ENCODE measurements at regions not wholly inside any gene's neighbourhood (a gene's known extent, or its start where the extent isn't known, plus 50 kb on each side); places are given as distances from the start of the nearest gene placed in this dataset.

DNA sequence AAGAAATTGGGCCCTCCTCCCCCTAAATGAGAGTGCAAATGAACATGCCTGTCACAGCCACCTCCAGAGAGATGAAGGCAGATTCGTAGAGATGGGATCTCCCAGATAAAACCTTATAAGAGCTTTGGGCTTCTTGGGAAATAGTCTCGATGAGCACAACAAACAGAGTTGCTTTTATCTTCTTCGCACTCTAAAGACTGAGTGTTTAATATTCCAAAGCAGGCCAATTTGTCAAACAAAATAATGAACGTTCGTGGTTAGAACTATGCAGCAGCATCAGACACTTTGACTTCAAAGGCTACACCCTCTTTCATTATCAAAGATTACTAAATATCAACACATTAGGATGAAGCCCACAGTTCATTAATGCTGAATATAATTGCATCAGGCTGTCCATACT lies 256.2 kb downstream of the SKIDA1 start:
- DNase-seq (ENCODE audit: low read depth in 1 of 2, low spot score in 1 of 2), result no peak

GRCh38 chr10:21265622-21266021 lies 259.9 kb downstream of the SKIDA1 start:
- DNase-seq (ENCODE audit: low read depth in 1 of 2, low spot score in 1 of 2), result no peak

DNA sequence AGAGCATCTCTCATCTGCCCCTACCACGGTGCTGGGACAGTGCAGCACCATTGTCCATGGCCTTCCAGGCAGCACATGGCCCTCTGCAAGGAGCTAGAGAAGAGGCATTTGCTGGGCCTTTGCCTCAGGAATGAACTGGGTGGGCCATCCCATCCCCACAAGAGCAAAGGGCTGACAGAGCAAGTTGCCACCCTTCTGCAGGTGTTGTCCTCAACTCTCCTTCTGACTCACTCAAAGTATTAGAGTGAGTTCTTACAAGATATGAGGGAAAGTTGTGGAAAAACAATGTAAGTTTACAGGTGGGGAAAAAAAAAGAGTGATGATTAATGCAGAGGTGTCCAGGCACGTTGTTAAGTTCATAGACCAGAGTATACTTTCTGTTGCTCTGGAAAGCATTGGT lies 261.2 kb downstream of the SKIDA1 start:
- DNase-seq (ENCODE audit: low read depth in 1 of 2, low spot score in 1 of 2), result no peak

GRCh38 chr10:21263839-21264238 lies 261.6 kb downstream of the SKIDA1 start:
- no peak for DNase-seq (ENCODE audit: low read depth in 1 of 2, low spot score in 1 of 2)

DNA sequence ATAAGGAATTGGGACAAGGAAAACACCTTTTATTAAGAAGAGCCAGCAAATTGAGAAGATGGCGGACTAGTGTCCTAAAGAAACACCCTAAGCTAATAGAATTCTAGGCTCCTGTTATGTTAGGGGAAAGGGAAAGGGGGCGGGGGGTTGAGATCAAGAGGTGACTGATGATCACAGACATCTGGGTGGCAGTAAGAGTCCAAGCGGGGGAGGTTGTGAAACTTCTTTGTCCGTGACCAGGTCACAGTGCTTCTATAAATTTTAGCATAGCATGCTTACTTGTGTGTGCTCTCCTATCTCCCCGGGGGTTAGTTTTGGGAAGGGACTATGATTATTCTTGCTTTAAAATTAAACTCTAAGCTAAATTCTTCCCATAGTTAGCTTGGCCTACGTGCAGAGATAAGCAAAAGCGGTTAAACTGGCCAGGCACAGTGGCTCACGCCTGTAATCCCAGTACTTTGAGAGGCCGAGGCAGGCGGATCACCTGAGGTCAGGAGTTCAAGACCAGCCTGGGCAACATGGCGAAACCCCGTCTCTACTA lies 262.1 kb downstream of the SKIDA1 start:
- DNase-seq (ENCODE audit: low read depth in 1 of 2, low spot score in 1 of 2), result no peak

GRCh38 chr10:21261842-21262294 lies 263.6 kb downstream of the SKIDA1 start:
- DNase-seq (ENCODE audit: low read depth in 1 of 2, low spot score in 1 of 2), result no peak

- DNase-seq (ENCODE audit: low read depth in 1 of 2, low spot score in 1 of 2), result no peak
These were observed 264.9 kb downstream of the SKIDA1 start for GRCh38 chr10:21260506-21261149.

DNA sequence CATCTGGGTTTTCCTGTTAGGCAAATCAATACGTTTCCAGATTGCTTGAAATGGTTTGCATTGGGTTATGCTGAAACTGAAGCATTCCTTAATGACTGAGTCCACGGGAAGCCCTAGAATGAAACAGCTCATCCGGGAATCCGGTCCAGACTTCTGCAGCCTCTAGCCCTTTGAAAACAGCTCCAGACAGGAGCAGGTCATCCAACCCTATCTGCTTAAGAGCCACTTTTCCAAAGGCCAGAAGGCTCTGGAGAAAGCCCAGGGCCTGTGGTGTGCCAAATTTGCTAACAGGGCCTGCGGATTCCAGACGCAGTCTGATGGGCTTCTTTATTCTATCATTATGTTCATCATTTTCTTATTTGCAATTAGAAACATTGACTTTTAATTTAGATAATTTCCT lies 265.4 kb downstream of the SKIDA1 start:
- no peak for DNase-seq (ENCODE audit: low read depth in 1 of 2, low spot score in 1 of 2)

- no peak for DNase-seq (ENCODE audit: low read depth in 1 of 2, low spot score in 1 of 2)
These were observed 267.6 kb downstream of the SKIDA1 start for GRCh38 chr10:21257919-21258318.

- no peak for DNase-seq (ENCODE audit: low read depth in 1 of 2, low spot score in 1 of 2)
These were observed 268.3 kb downstream of the SKIDA1 start for GRCh38 chr10:21257191-21257590.

GRCh38 chr10:21249435-21249834 lies 276.0 kb downstream of the SKIDA1 start:
- no peak for DNase-seq (ENCODE audit: low read depth in 1 of 2, low spot score in 1 of 2)

GRCh38 chr10:21247592-21247991 lies 277.9 kb downstream of the SKIDA1 start:
- no peak for DNase-seq (ENCODE audit: low read depth in 1 of 2, low spot score in 1 of 2)

- DNase-seq (ENCODE audit: low read depth in 1 of 2, low spot score in 1 of 2), result no peak
These were observed 279.3 kb downstream of the SKIDA1 start for GRCh38 chr10:21246178-21246577.

GRCh38 chr10:21243748-21244257 lies 281.7 kb downstream of the SKIDA1 start:
- DNase-seq (ENCODE audit: low read depth in 1 of 2, low spot score in 1 of 2), result no peak

DNA sequence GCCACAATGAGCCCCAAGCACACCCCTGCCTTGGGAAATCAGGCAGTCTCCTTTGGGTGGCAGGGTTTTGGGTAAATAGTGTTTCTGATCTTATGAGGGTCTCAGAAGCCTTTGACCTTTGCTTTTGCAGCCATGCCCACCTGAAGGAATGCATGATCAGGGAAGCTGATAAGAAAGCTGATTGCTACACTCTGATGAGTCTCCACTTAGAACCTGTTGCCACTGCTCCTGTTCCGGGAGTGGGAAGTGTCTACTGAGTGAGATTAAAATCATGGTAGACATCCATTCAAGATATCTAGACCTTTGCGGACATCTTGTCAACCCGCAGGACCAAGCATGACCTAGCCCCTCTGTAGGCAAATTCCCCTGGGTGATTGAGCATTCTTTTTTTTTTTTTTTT lies 282.6 kb downstream of the SKIDA1 start:
- no peak for DNase-seq (ENCODE audit: low read depth in 1 of 2, low spot score in 1 of 2)

- no peak for DNase-seq (ENCODE audit: low read depth in 1 of 2, low spot score in 1 of 2)
These were observed 286.8 kb downstream of the SKIDA1 start for GRCh38 chr10:21238717-21239116.

GRCh38 chr10:21238044-21238443 lies 287.4 kb downstream of the SKIDA1 start:
- no peak for DNase-seq (ENCODE audit: low read depth in 1 of 2, low spot score in 1 of 2)

GRCh38 chr10:21234761-21235160 lies 290.7 kb downstream of the SKIDA1 start:
- DNase-seq (ENCODE audit: low read depth in 1 of 2, low spot score in 1 of 2), result no peak

- DNase-seq (ENCODE audit: low read depth in 1 of 2, low spot score in 1 of 2), result no peak
These were observed 295.3 kb downstream of the SKIDA1 start for GRCh38 chr10:21230219-21230618.

- no peak for DNase-seq (ENCODE audit: low read depth in 1 of 2, low spot score in 1 of 2)
These were observed 307.6 kb downstream of the SKIDA1 start for GRCh38 chr10:21217748-21218367.

GRCh38 chr10:21217107-21217506 lies 308.4 kb downstream of the SKIDA1 start:
- no peak for DNase-seq (ENCODE audit: low read depth in 1 of 2, low spot score in 1 of 2)

DNA sequence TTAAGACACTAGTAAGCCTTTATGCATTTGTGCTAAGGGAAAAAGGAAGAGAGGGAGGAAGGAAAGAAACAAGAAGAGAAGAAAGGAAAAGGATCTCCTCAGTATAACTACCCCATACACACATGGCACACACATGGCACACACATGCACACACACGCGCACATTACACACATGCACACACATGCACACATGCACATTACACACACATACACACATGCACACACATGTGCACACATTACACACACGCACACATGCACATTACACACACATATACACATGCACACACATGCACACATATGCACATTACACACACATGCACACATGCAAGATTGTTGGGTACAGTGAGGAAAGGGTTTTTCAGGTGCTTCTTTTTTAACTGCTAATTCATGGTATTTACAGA lies 311.2 kb downstream of the SKIDA1 start:
- no peak for DNase-seq (ENCODE audit: low read depth in 1 of 2, low spot score in 1 of 2)

DNA sequence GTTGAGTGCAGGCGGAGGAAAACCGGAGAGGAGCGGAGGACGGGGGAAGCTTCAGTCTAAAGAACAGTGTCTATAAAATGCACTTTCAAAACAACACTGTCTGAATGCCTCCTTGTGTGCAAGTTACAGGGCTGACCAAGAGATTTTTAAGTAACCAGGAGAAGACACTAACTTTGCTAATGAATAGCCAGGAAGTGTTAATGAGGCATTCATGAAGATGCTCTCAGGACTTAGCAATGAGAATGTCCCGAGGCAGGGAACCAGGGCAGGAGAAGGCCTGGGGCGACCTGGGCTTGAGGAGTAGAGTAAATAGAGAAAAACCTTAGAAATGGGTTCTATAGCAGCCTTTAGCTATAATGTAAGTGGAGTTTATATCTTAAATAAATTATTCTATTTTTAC lies 312.1 kb downstream of the SKIDA1 start:
- DNase-seq (ENCODE audit: low read depth in 1 of 2, low spot score in 1 of 2), result no peak
